Cardiac septum (tissue), 1 donor: ENCODE measurements at regions not wholly inside any gene's neighbourhood (a gene's known extent, or its start where the extent isn't known, plus 50 kb on each side); places are given as distances from the start of the nearest gene placed in this dataset.
"Not testable (repeated sequence)": the region's sequence is repeated elsewhere in the genome, so short reads cannot be mapped to it uniquely, and the experiment has no call there.

Source experiments
- DNase-seq: peaks from one replicate; pipeline ENCODE4 v3.0.0-alpha.2; 2020; ENCODE audit warnings: low spot score
- intact Hi-C: fragments of 100-400 bp; cut with DNase I; formaldehyde crosslinking; loops from one replicate; pipeline ENCODE4 v1.14.0; 2022
- donor health status: DM: no; HTN: no; CAD: no.

GRCh38 chr1:47587891-47588582 is 150.2 kb downstream of the FOXD2 start:
- intact Hi-C loops: no loop called here
- no peak for DNase-seq

- no peak for DNase-seq
- intact Hi-C loops: no loop called here
These were observed 152.8 kb downstream of the FOXD2 start for GRCh38 chr1:47590523-47591225.

GRCh38 chr1:47591801-47592200 is 154.0 kb downstream of the FOXD2 start:
- intact Hi-C loops: no loop called here
- no peak for DNase-seq

GRCh38 chr1:47592296-47593012 is 154.6 kb downstream of the FOXD2 start:
- DNase-seq: no peak
- intact Hi-C loops: no loop called here

- no peak for DNase-seq
- intact Hi-C loops: no loop called here
These were observed 155.2 kb downstream of the FOXD2 start for GRCh38 chr1:47593013-47593568.

GRCh38 chr1:47593598-47594285 is 155.9 kb downstream of the FOXD2 start:
- DNase-seq: no peak

GRCh38 chr1:47594627-47595026 is 156.8 kb downstream of the FOXD2 start:
- no peak for DNase-seq
- intact Hi-C loops: no loop called here

More at GRCh38 chr1:47593598-47594285, 155.9 kb downstream of the FOXD2 start:
- intact Hi-C loops: no loop called here

- DNase-seq: no peak
- intact Hi-C loops: no loop called here
These were observed 158.5 kb downstream of the FOXD2 start for GRCh38 chr1:47596328-47596727.

GRCh38 chr1:47598357-47598756 is 160.5 kb downstream of the FOXD2 start:
- intact Hi-C loops: no loop called here
- DNase-seq: no peak

- intact Hi-C loops: no loop called here
- DNase-seq: no peak
These were observed 161.9 kb downstream of the FOXD2 start for GRCh38 chr1:47599777-47600176.

- intact Hi-C loops, DNase-seq: not testable (repeated sequence)
These were observed 164.6 kb downstream of the FOXD2 start for GRCh38 chr1:47602491-47602890.

GRCh38 chr1:47604869-47605268 is 167.0 kb downstream of the FOXD2 start:
- intact Hi-C loops, DNase-seq: not testable (repeated sequence)

- intact Hi-C loops: no loop called here
- no peak for DNase-seq
These were observed 170.5 kb downstream of the FOXD2 start for GRCh38 chr1:47608296-47608875.

- DNase-seq: no peak
- intact Hi-C loops: no loop called here
These were observed 174.1 kb downstream of the FOXD2 start for GRCh38 chr1:47611992-47612391.

- no peak for DNase-seq
- intact Hi-C loops: no loop called here
These were observed 175.0 kb downstream of the FOXD2 start for GRCh38 chr1:47612819-47613218.

- no peak for DNase-seq
- intact Hi-C loops: no loop called here
These were observed 178.2 kb downstream of the FOXD2 start for GRCh38 chr1:47616036-47616435.

GRCh38 chr1:47616906-47617305 is 179.1 kb downstream of the FOXD2 start:
- intact Hi-C loops: no loop called here

GRCh38 chr1:47617381-47618221 is 179.8 kb downstream of the FOXD2 start:
- intact Hi-C loops: no loop called here
- DNase-seq: no peak

More at GRCh38 chr1:47616906-47617305, 179.1 kb downstream of the FOXD2 start:
- no peak for DNase-seq
